SK-N-SH (cell line): ENCODE measurements at regions not wholly inside any gene's neighbourhood (a gene's known extent, or its start where the extent isn't known, plus 50 kb on each side); places are given as distances from the start of the nearest gene placed in this dataset.

Experiments used
- CTCF ChIA-PET: fragments of 300-600, 350-600 bp; formaldehyde crosslinking; extraction: SDS; loops from one replicate; lab custom pipeline; 2021; lab: Yijun Ruan, JAX
- POLR2A ChIA-PET: fragments of 350-600 bp; sonication (Branson Sonifier 250); formaldehyde crosslinking; extraction: SDS; loops from one replicate; lab custom pipeline; 2020; ENCODE audit warnings: antibody characterized with exemption, inconsistent platforms; lab: Yijun Ruan, JAX
- DNase-seq: peaks from one replicate; pipeline ENCODE4 v3.0.0; 2012
- H2AFZ ChIP-seq: fragments of 200-600 bp; sonication (generic); 2 replicates; pipeline ENCODE4 v1.8.1; 2016; ENCODE audit warnings: antibody characterized with exemption, mild to moderate bottlenecking, low read depth
- H3F3A ChIP-seq: fragments of 200-600 bp; sonication (generic); replicated peaks from 2 replicates; pipeline ENCODE3; 2016; ENCODE audit warnings: antibody characterized with exemption, mild to moderate bottlenecking; ENCODE audit not compliant: insufficient read depth
- H3K27ac ChIP-seq, 2 experiments: fragments of 200-500 bp in 1 of 2; fragments of 200-600 bp in 1 of 2; sonication (Bioruptor generic) in 1 of 2; sonication (generic), shearing (Covaris generic) in 1 of 2; 2 replicates each; pipeline versions ENCODE4 v1.5.1 to v1.6.1; 2014 to 2016; ENCODE audit warnings: low read depth in 2 of 2, inconsistent platforms in 1 of 2, low read length in 1 of 2, mild to moderate bottlenecking in 1 of 2, mixed read lengths in 1 of 2
- H3K27me3 ChIP-seq: fragments of 200-600 bp; sonication (generic), shearing (Covaris generic); 2 replicates; pipeline ENCODE4 v1.6.1; 2016; ENCODE audit warnings: mixed run types; ENCODE audit not compliant: insufficient read depth
- H3K36me3 ChIP-seq, 2 experiments: fragments of 200-500 bp in 1 of 2; fragments of 200-600 bp in 1 of 2; sonication (Bioruptor generic) in 1 of 2; sonication (generic) in 1 of 2; replicated peaks in 1 of 2; 2 replicates each; pipeline versions ENCODE3 to v1.5.1; 2014 to 2016; ENCODE audit warnings: low read length in 1 of 2, mild to moderate bottlenecking in 1 of 2; ENCODE audit not compliant: insufficient read depth in 2 of 2, control insufficient read depth in 1 of 2
- H3K4me1 ChIP-seq, 2 experiments: fragments of 200-500 bp in 1 of 2; fragments of 200-600 bp in 1 of 2; sonication (Bioruptor generic) in 1 of 2; sonication (generic), shearing (Covaris generic) in 1 of 2; 2 replicates each; pipeline versions ENCODE4 v1.5.1 to v1.6.1; 2014 to 2016; ENCODE audit warnings: low read depth in 1 of 2, low read length in 1 of 2, mixed run types in 1 of 2; ENCODE audit not compliant: insufficient read depth in 2 of 2, control insufficient read depth in 1 of 2
- H3K4me2 ChIP-seq: fragments of 200-600 bp; sonication (generic), shearing (Covaris generic); 2 replicates; pipeline ENCODE4 v1.6.1; 2017; ENCODE audit warnings: mixed run types
- H3K4me3 ChIP-seq, 2 experiments: fragments of 200-500 bp in 1 of 2; fragments of 200-600 bp in 1 of 2; sonication (Bioruptor generic) in 1 of 2; sonication (generic), shearing (Covaris generic) in 1 of 2; 2 replicates each; pipeline versions ENCODE4 v1.5.1 to v1.8.1; 2014 to 2016; ENCODE audit warnings: low read depth in 2 of 2, inconsistent platforms in 1 of 2, low read length in 1 of 2, mild to moderate bottlenecking in 1 of 2, mixed read lengths in 1 of 2, moderate library complexity in 1 of 2
- H3K79me2 ChIP-seq: fragments of 200-600 bp; sonication (generic); 2 replicates; pipeline ENCODE4 v1.8.1; 2017; ENCODE audit warnings: mild to moderate bottlenecking; ENCODE audit not compliant: insufficient read depth
- H3K9ac ChIP-seq: fragments of 200-600 bp; sonication (generic); 2 replicates; pipeline ENCODE4 v1.6.1; 2017; ENCODE audit warnings: mixed run types
- H3K9me2 ChIP-seq: fragments of 200-600 bp; sonication (generic); 2 replicates; pipeline ENCODE4 v1.6.1; 2017; ENCODE audit warnings: mixed run types
- H3K9me3 ChIP-seq: fragments of 200-600 bp; sonication (generic); 2 replicates; pipeline ENCODE4 v1.6.1; 2017; ENCODE audit warnings: mixed run types, mild to moderate bottlenecking, moderate library complexity
- H4K20me1 ChIP-seq: fragments of 200-600 bp; sonication (generic); 2 replicates; pipeline ENCODE4 v1.6.1; 2017; ENCODE audit warnings: mild to moderate bottlenecking, mixed run types; ENCODE audit not compliant: insufficient read depth
- CHD2 ChIP-seq: fragments of 150-350 bp; IDR thresholded peaks from 2 replicates; pipeline ENCODE4 v1.6.1; 2018; ENCODE audit warnings: low read length; ENCODE audit not compliant: partially characterized antibody
- EZH2phosphoT487 ChIP-seq: fragments of 200-600 bp; sonication (generic); IDR thresholded peaks from 2 replicates; pipeline ENCODE4 v1.6.1; 2017; ENCODE audit warnings: low read depth, mixed run types, mild to moderate bottlenecking, antibody characterized with exemption, moderate library complexity, borderline replicate concordance
- IRF3 ChIP-seq: fragments of 150-350 bp; IDR thresholded peaks from 2 replicates; pipeline ENCODE4 v1.6.1; 2016; ENCODE audit warnings: mild to moderate bottlenecking, low read depth, low read length
- NFIC ChIP-seq: IDR thresholded peaks from 2 replicates; pipeline ENCODE4 v1.4.0; 2012; ENCODE audit warnings: borderline replicate concordance
- RCOR1 ChIP-seq: fragments of 150-350 bp; IDR thresholded peaks from 2 replicates; pipeline ENCODE4 v1.6.1; 2017; ENCODE audit warnings: antibody characterized with exemption, low read length
- TAF1 ChIP-seq: IDR thresholded peaks from 2 replicates; pipeline ENCODE4 v1.6.1; 2012; ENCODE audit warnings: low read depth, mild to moderate bottlenecking, low read length, moderate library complexity, borderline replicate concordance
- TEAD4 ChIP-seq: IDR thresholded peaks from 2 replicates; pipeline ENCODE4 v1.4.0; 2012; ENCODE audit warnings: mild to moderate bottlenecking, borderline replicate concordance; ENCODE audit not compliant: insufficient read depth
- YY1 ChIP-seq: IDR thresholded peaks from 2 replicates; pipeline ENCODE4 v1.4.0; 2012; ENCODE audit warnings: low read depth, mild to moderate bottlenecking
- WGBS: methylation state at CpG from one replicate; pipeline ENCODE4 v1.1.6; 2017; ENCODE audit warnings: low lambda C conversion rate; 5-methylcytosine and 5-hydroxymethylcytosine counted together
- TF ChIP-seq, protein P1 (sequence below): IDR thresholded peaks from 2 replicates; pipeline ENCODE4; 2012
- TF ChIP-seq, protein P2 (sequence below): IDR thresholded peaks from 2 replicates; pipeline ENCODE4 v1.4.0; 2012; ENCODE audit warnings: low read depth, borderline replicate concordance

GRCh38 chr2:45104429-45104828 is 95.2 kb upstream of the SIX2 start (continued):
- TF ChIP-seq CHD2, result no peak
- TF ChIP-seq NFIC, result no peak
- TF ChIP-seq TAF1, result no peak
- TF ChIP-seq, all 33 proteins: peak for 0

GRCh38 chr2:45103351-45104345 is 94.4 kb upstream of the SIX2 start:
- H3K4me1 ChIP-seq, result no peaks in the 10 kb centered on the region
- TF ChIP-seq IRF3 (no peak), TAF1 (no peak), RCOR1 (no peak), TEAD4 (no peak), YY1 (no peak), EZH2phosphoT487 (no peak)
- TF ChIP-seq, protein P1, sequence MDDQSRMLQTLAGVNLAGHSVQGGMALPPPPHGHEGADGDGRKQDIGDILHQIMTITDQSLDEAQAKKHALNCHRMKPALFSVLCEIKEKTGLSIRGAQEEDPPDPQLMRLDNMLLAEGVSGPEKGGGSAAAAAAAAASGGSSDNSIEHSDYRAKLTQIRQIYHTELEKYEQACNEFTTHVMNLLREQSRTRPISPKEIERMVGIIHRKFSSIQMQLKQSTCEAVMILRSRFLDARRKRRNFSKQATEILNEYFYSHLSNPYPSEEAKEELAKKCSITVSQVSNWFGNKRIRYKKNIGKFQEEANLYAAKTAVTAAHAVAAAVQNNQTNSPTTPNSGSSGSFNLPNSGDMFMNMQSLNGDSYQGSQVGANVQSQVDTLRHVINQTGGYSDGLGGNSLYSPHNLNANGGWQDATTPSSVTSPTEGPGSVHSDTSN, result no peak
- TF ChIP-seq, protein P2, sequence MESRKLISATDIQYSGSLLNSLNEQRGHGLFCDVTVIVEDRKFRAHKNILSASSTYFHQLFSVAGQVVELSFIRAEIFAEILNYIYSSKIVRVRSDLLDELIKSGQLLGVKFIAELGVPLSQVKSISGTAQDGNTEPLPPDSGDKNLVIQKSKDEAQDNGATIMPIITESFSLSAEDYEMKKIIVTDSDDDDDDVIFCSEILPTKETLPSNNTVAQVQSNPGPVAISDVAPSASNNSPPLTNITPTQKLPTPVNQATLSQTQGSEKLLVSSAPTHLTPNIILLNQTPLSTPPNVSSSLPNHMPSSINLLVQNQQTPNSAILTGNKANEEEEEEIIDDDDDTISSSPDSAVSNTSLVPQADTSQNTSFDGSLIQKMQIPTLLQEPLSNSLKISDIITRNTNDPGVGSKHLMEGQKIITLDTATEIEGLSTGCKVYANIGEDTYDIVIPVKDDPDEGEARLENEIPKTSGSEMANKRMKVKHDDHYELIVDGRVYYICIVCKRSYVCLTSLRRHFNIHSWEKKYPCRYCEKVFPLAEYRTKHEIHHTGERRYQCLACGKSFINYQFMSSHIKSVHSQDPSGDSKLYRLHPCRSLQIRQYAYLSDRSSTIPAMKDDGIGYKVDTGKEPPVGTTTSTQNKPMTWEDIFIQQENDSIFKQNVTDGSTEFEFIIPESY, result no peak
- H3K9me3 ChIP-seq, result no peaks in the 10 kb centered on the region
- no peaks in the 10 kb centered on the region for H3K27me3 ChIP-seq
- H2AFZ ChIP-seq, result no peak overlapping the region
- no peaks in the 10 kb centered on the region for H3K36me3 ChIP-seq
- no peak overlapping the region for H3K9ac ChIP-seq
- CTCF ChIA-PET, result interaction anchor here (0.9 to 1.2 kb wide), 2 partner anchors 9 to 10 kb away, joined by 3 read pairs; no protein-coding TSS in a partner anchor
- H3K27ac ChIP-seq, result no peak overlapping the region
- 63% methylated on average over 8 of the region's 8 CpGs for WGBS
- no peaks in the 10 kb centered on the region for H3K9me2 ChIP-seq
- no peaks in the 10 kb centered on the region for H3F3A ChIP-seq
- H4K20me1 ChIP-seq, result no peaks in the 10 kb centered on the region
- H3K4me3 ChIP-seq, result no peak overlapping the region
- no peaks in the 10 kb centered on the region for H3K79me2 ChIP-seq
- DNase-seq, result no peak
- POLR2A ChIA-PET, result no interaction called here
- no peak overlapping the region for H3K4me2 ChIP-seq
